Left lung (tissue), 4 donors: ENCODE measurements at regions not wholly inside any gene's neighbourhood (a gene's known extent, or its start where the extent isn't known, plus 50 kb on each side); places are given as distances from the start of the nearest gene placed in this dataset.

Source experiments
- ATAC-seq: fragments of 200-7000 bp; cut with Tn5 transposase; one replicate; pipeline ENCODE4 v1.9.1; 2020; ENCODE audit warnings: moderate library complexity
- DNase-seq, 4 donors: peaks; one replicate each; pipeline ENCODE4 v3.0.0-alpha.2; 2013 to 2020
- H3K27ac ChIP-seq, 2 donors: fragments of 200-600 bp; sonication (generic) in 1 of 2; one replicate each; pipeline versions ENCODE4 v1.5.0 to v1.8.0; 2020 to 2021
- H3K27me3 ChIP-seq, 2 donors: fragments of 200-600 bp; sonication (generic) in 1 of 2; one replicate each; pipeline versions ENCODE4 v1.5.0 to v1.8.0; 2020 to 2021
- H3K36me3 ChIP-seq, 2 donors: fragments of 200-600 bp; sonication (generic) in 1 of 2; one replicate each; pipeline versions ENCODE4 v1.5.0 to v1.8.0; 2020 to 2021
- H3K4me1 ChIP-seq, 2 donors: fragments of 200-600 bp; one replicate each; pipeline ENCODE4 v1.8.0; 2021
- H3K4me3 ChIP-seq, 2 donors: fragments of 200-600 bp; sonication (generic) in 1 of 2; one replicate each; pipeline versions ENCODE4 v1.5.0 to v1.8.0; 2020 to 2021; ENCODE audit warnings: mild to moderate bottlenecking in 1 of 2
- H3K9me3 ChIP-seq, 2 donors: fragments of 200-600 bp; sonication (generic) in 1 of 2; one replicate each; pipeline versions ENCODE4 v1.5.0 to v1.8.0; 2020 to 2021
- intact Hi-C, 2 donors: fragments of 100-400 bp; cut with DNase I; formaldehyde crosslinking; loops; one replicate each; pipeline versions ENCODE4 v1.11.2 to v1.14.2; 2022
- TF ChIP-seq, protein P1 (sequence below), 2 donors: fragments of 200-600 bp; sonication (generic) in 1 of 2; IDR thresholded peaks; one replicate each; pipeline versions ENCODE4 v1.5.0 to v1.8.0; 2021; ENCODE audit warnings: antibody characterized with exemption in 2 of 2
- donor health status: DM: no; HTN: yes; CAD: no.
- donor health status: DM: no; HTN: no; CAD: no.

DNA sequence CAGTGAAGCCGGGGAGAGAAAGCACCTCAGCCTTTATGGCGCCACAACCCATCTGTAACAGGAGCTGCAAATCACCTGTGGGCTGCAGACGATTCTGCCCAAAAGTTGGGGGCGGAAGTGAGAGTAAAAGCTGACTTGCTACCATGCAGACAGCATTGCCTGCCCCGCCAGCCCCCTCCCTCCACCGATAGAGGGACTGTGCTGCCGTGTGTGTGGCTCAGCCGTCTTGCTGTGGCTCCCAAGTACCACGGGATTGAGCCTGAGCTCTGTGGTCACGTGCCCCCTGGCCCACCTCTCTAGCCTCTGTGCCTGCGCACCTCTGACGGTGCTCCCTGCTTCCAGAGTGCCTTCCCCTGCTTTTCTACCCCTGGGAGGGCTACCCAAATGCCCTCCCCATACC is 79.6 kb downstream of the GLI2 start:
- Histone ChIP-seq H3K27me3 (peaks cover 0 to 27% of the 10 kb centered on the region in 2 donors), H3K4me3 (no peak overlapping the region), H3K9me3 (no peaks in the 10 kb centered on the region), H3K36me3 (no peaks in the 10 kb centered on the region), H3K27ac (no peak overlapping the region), H3K4me1 (peaks cover 0 to 10% of the 10 kb centered on the region in 2 donors)
- TF ChIP-seq, protein P1, sequence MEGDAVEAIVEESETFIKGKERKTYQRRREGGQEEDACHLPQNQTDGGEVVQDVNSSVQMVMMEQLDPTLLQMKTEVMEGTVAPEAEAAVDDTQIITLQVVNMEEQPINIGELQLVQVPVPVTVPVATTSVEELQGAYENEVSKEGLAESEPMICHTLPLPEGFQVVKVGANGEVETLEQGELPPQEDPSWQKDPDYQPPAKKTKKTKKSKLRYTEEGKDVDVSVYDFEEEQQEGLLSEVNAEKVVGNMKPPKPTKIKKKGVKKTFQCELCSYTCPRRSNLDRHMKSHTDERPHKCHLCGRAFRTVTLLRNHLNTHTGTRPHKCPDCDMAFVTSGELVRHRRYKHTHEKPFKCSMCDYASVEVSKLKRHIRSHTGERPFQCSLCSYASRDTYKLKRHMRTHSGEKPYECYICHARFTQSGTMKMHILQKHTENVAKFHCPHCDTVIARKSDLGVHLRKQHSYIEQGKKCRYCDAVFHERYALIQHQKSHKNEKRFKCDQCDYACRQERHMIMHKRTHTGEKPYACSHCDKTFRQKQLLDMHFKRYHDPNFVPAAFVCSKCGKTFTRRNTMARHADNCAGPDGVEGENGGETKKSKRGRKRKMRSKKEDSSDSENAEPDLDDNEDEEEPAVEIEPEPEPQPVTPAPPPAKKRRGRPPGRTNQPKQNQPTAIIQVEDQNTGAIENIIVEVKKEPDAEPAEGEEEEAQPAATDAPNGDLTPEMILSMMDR (IDR thresholded peaks at IDR 0.05), result no peak
- no peak for ATAC-seq
- intact Hi-C loops, result no loop called here
- peak in 1 of 4 donors; percentile 43 for DNase-seq

- Histone ChIP-seq H3K9me3 (no peaks in the 10 kb centered on the region), H3K27me3 (peaks cover 0 to 32% of the 10 kb centered on the region in 2 donors), H3K27ac (no peak overlapping the region), H3K36me3 (no peaks in the 10 kb centered on the region), H3K4me3 (no peak overlapping the region), H3K4me1 (peaks cover 0 to 16% of the 10 kb centered on the region in 2 donors)
- intact Hi-C loops, result no loop called here
- DNase-seq, result peak in 2 of 4 donors; percentile 32 to 76
- TF ChIP-seq, protein P1 (IDR thresholded peaks at IDR 0.05), result no peak
- no peak for ATAC-seq
Measured at GRCh38 chr2:120817136-120817955, 81.7 kb downstream of the GLI2 start.

DNA sequence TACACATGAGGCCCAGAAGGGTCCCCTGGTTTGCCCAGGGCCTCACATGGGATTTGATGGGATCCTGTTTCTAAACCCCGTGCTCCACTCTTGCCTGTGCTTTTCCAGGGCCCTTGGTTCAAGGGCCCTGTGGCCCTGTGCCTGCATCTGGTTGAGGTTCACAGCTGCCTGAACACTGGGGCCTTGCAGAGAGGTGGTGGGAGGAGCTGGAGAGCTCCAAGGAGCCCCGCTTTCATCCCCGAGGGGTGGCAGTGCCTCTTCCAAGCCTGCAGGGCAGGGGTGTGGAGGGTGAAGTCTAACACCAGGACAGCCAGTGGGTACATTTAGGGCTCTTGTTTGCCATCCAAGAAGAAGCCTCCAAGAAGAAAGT is 82.3 kb downstream of the GLI2 start:
- Histone ChIP-seq H3K4me3 (no peak overlapping the region), H3K9me3 (no peaks in the 10 kb centered on the region), H3K27ac (peak overlapping the region in 1 of 2 donors; percentile 20), H3K36me3 (no peaks in the 10 kb centered on the region), H3K27me3 (peaks cover 0 to 32% of the 10 kb centered on the region in 2 donors), H3K4me1 (peaks cover 0 to 16% of the 10 kb centered on the region in 2 donors)
- DNase-seq (peak in 1 of 4 donors; percentile 30), ATAC-seq (no peak)
- TF ChIP-seq, protein P1 (IDR thresholded peaks at IDR 0.05), result no peak
- intact Hi-C loops, result no loop called here

DNA sequence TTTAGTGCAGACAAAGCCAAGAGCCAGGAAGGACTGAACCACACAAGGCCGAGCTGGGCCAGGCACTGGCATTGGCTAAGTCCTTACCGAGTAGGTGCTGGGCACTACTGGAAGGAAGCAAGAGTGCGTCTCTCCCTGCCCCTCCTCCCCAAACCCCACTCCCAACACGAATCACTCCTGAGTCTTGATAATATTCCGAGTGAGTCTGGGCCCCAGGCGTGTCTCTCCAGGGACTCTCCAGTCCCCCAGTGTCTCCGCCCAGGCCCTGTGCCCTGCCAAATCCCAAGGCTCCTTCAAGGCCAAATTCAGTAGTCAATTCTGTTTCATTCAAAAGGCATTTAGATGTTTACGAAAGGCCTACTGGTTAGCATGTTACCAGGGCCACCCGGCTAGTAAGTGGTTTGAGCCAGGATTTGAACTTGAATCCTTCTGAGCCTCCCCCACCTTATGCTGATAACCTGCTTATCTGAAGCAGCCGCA is 82.8 kb downstream of the GLI2 start:
- H3K36me3 ChIP-seq, result no peaks in the 10 kb centered on the region
- H3K27ac ChIP-seq, result peak overlapping the region in 1 of 2 donors; percentile 20
- no peak overlapping the region for H3K4me3 ChIP-seq
- intact Hi-C loops, result no loop called here
- TF ChIP-seq, protein P1 (IDR thresholded peaks at IDR 0.05), result no peak
- peaks cover 0 to 29% of the 10 kb centered on the region in 2 donors for H3K27me3 ChIP-seq
- H3K4me1 ChIP-seq, result peaks cover 0 to 16% of the 10 kb centered on the region in 2 donors
- ATAC-seq, result peak; percentile 65
- DNase-seq, result peak in 2 of 4 donors; percentile 37 to 62
- H3K9me3 ChIP-seq, result no peaks in the 10 kb centered on the region

DNA sequence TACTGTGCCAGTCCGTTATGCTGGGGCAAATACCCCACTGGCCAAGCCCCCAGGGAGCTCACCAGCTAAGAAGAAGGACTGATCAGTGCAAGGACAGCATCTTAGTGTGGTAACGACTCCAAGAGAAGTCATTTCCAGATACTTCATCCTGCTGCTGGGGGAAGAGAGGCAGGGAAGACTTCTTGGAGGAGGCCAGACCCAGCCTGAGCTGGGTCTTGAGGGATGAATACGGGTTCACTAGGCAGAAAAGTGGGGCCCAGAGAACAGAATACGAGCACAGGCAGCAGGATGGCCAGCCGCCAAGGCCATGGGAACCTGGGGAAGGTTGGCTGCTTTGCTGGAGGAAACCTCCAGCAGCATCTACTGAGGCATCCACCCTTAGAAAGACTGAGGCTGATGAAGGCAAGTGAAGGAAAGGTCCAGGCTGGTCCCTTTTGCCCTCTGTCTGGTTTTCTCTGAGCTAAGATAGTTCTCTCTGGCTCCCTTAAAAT is 84.1 kb downstream of the GLI2 start:
- Histone ChIP-seq H3K4me1 (peaks cover 0 to 16% of the 10 kb centered on the region in 2 donors), H3K27ac (peak overlapping the region in 1 of 2 donors; percentile 42), H3K36me3 (no peaks in the 10 kb centered on the region), H3K9me3 (no peaks in the 10 kb centered on the region), H3K27me3 (peaks cover 0 to 20% of the 10 kb centered on the region in 2 donors), H3K4me3 (no peak overlapping the region)
- no peak for ATAC-seq
- DNase-seq, result no peak
- intact Hi-C loops, result no loop called here
- TF ChIP-seq, protein P1 (IDR thresholded peaks at IDR 0.05), result no peak
